ENCODE measurements at regions not wholly inside any gene's neighbourhood (a gene's known extent, or its start where the extent isn't known, plus 50 kb on each side); places are given as distances from the start of the nearest gene placed in this dataset.

- Histone ChIP-seq H3K36me3 (no peaks in the 10 kb centered on the region), H3K4me1 (no peaks in the 10 kb centered on the region), H3K4me3 (no peak overlapping the region), H3K9me3 (no peaks in the 10 kb centered on the region), H3K27me3 (no peaks in the 10 kb centered on the region), H3K27ac (no peak overlapping the region)
- WGBS, 2 donors (ENCODE audit: low coverage in 1 of 2) = 79 to 91% methylated on average over 2 to 6 of the region's 6 CpGs
- no peak for TF ChIP-seq POLR2AphosphoS5 (IDR thresholded peaks at IDR 0.05)
- TF ChIP-seq POLR2A (IDR thresholded peaks at IDR 0.05) = no peak
- no peak for ATAC-seq
These were observed 280.2 kb upstream of the STT3B start for GRCh38 chr3:31252216-31253185.

GRCh38 chr3:31253782-31254181 is 278.9 kb upstream of the STT3B start:
- no peak for ATAC-seq
- Histone ChIP-seq H3K27ac (no peak overlapping the region), H3K4me1 (no peaks in the 10 kb centered on the region), H3K4me3 (no peak overlapping the region), H3K27me3 (no peaks in the 10 kb centered on the region), H3K9me3 (no peaks in the 10 kb centered on the region), H3K36me3 (no peaks in the 10 kb centered on the region)
- WGBS, 2 donors (ENCODE audit: low coverage in 1 of 2) = 93 to 94% methylated on average over 4 of the region's 4 CpGs
- TF ChIP-seq POLR2AphosphoS5 (IDR thresholded peaks at IDR 0.05) (no peak), EP300 (IDR thresholded peaks at IDR 0.05) (no peak), CTCF (IDR thresholded peaks at IDR 0.05) (no peak), POLR2A (IDR thresholded peaks at IDR 0.05) (no peak)

GRCh38 chr3:31254483-31254882 is 278.2 kb upstream of the STT3B start:
- Histone ChIP-seq H3K9me3 (no peaks in the 10 kb centered on the region), H3K27me3 (no peaks in the 10 kb centered on the region), H3K4me1 (no peaks in the 10 kb centered on the region), H3K4me3 (no peak overlapping the region), H3K27ac (no peak overlapping the region), H3K36me3 (no peaks in the 10 kb centered on the region)
- WGBS, 2 donors (ENCODE audit: low coverage in 1 of 2) = 40 to 69% methylated on average over 1 to 3 of the region's 3 CpGs
- no peak for TF ChIP-seq POLR2AphosphoS5 (IDR thresholded peaks at IDR 0.05)
- no peak for TF ChIP-seq POLR2A (IDR thresholded peaks at IDR 0.05)
- TF ChIP-seq EP300 (IDR thresholded peaks at IDR 0.05) = no peak
- TF ChIP-seq CTCF (IDR thresholded peaks at IDR 0.05) = no peak
- ATAC-seq = no peak

- Histone ChIP-seq H3K36me3 (no peaks in the 10 kb centered on the region), H3K9me3 (no peaks in the 10 kb centered on the region), H3K4me3 (no peak overlapping the region), H3K4me1 (no peaks in the 10 kb centered on the region), H3K27me3 (no peaks in the 10 kb centered on the region), H3K27ac (no peak overlapping the region)
- no peak for TF ChIP-seq CTCF (IDR thresholded peaks at IDR 0.05)
- TF ChIP-seq EP300 (IDR thresholded peaks at IDR 0.05) = no peak
- TF ChIP-seq POLR2AphosphoS5 (IDR thresholded peaks at IDR 0.05) = no peak
- no peak for TF ChIP-seq POLR2A (IDR thresholded peaks at IDR 0.05)
- 43 to 64% methylated on average over 1 to 2 of the region's 2 CpGs for WGBS, 2 donors (ENCODE audit: low coverage in 1 of 2)
- no peak for ATAC-seq
These were observed 277.6 kb upstream of the STT3B start for GRCh38 chr3:31255007-31255581.

- no peak for ATAC-seq
- H3K4me1 ChIP-seq = no peaks in the 10 kb centered on the region
- no peaks in the 10 kb centered on the region for H3K27me3 ChIP-seq
- H3K27ac ChIP-seq = no peak overlapping the region
- H3K4me3 ChIP-seq = no peak overlapping the region
- H3K9me3 ChIP-seq = no peaks in the 10 kb centered on the region
- 34 to 52% methylated on average over 2 of the region's 2 CpGs for WGBS, 2 donors (ENCODE audit: low coverage in 1 of 2)
- TF ChIP-seq EP300 (IDR thresholded peaks at IDR 0.05) (no peak), CTCF (IDR thresholded peaks at IDR 0.05) (no peak), POLR2AphosphoS5 (IDR thresholded peaks at IDR 0.05) (no peak), POLR2A (IDR thresholded peaks at IDR 0.05) (no peak)
- H3K36me3 ChIP-seq = no peaks in the 10 kb centered on the region
These were observed 270.5 kb upstream of the STT3B start for GRCh38 chr3:31262201-31262600.
